Vagina (tissue), 2 donors: ENCODE measurements at regions not wholly inside any gene's neighbourhood (a gene's known extent, or its start where the extent isn't known, plus 50 kb on each side); places are given as distances from the start of the nearest gene placed in this dataset.

ENCODE experiments used
- POLR2AphosphoS5 ChIP-seq, 2 donors: sonication (generic); formaldehyde crosslinking; IDR thresholded peaks; one replicate each; pipeline ENCODE4 v1.9.0; 2017; ENCODE audit warnings: antibody characterized with exemption in 2 of 2, mild to moderate bottlenecking in 2 of 2, low read depth in 1 of 2; ENCODE audit not compliant: insufficient read depth in 1 of 2
- TF ChIP-seq, protein P1 (sequence below), 3 experiments: fragments of 450-650 bp in 2 of 3; fragments of 200-600 bp in 1 of 3; sonication (generic) in 1 of 3; IDR thresholded peaks; one replicate each; pipeline ENCODE4 v1.5.1; 2017 to 2019; ENCODE audit warnings: antibody characterized with exemption in 3 of 3, mild to moderate bottlenecking in 2 of 3, moderate library complexity in 2 of 3

DNA sequence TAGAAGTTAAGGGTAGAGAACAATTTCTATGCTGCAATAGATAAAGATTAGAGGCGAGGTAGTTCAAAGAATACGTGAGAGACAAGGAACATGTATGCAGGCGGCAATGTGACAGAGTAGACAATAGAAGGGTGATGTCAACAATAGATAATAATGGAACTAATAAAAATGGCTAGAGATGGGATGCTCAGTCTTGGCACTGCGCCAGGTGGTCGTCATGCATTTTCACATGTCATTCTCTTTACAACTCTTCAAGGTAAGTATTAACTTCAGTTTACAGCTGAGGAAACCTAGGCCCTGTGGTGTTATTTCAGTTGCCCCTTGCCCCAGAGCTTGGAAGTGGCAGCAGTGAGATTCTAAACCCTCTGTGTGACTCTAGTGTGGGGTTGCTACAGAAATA, 890.7 kb upstream of the CELF4 start:
- TF ChIP-seq, protein P1, sequence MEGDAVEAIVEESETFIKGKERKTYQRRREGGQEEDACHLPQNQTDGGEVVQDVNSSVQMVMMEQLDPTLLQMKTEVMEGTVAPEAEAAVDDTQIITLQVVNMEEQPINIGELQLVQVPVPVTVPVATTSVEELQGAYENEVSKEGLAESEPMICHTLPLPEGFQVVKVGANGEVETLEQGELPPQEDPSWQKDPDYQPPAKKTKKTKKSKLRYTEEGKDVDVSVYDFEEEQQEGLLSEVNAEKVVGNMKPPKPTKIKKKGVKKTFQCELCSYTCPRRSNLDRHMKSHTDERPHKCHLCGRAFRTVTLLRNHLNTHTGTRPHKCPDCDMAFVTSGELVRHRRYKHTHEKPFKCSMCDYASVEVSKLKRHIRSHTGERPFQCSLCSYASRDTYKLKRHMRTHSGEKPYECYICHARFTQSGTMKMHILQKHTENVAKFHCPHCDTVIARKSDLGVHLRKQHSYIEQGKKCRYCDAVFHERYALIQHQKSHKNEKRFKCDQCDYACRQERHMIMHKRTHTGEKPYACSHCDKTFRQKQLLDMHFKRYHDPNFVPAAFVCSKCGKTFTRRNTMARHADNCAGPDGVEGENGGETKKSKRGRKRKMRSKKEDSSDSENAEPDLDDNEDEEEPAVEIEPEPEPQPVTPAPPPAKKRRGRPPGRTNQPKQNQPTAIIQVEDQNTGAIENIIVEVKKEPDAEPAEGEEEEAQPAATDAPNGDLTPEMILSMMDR (IDR thresholded peaks at IDR 0.05): no peak
- no peak for TF ChIP-seq POLR2AphosphoS5 (IDR thresholded peaks at IDR 0.05; ENCODE audit: insufficient read depth in 1 of 2, low read depth in 1 of 2)
